ENCODE measurements at regions not wholly inside any gene's neighbourhood (a gene's known extent, or its start where the extent isn't known, plus 50 kb on each side); places are given as distances from the start of the nearest gene placed in this dataset.

DNA sequence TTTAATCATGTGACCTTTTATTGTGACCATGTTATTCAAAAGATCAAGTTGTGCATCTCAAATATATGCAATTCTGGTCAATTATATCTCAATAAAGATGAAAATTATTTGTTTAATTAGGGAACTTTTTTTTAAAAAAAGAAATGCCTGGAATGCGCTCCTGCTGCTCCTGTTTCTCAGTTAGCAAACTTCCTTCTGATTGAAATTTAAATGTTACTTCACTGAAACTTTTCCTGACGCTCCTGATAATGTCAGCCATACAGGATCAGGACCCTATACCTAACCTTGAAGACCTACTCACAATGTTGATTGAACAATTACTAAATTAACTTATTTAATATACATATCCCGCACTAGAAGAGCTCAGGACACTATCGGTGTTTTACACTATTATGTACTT lies 190.4 kb downstream of the MACC1 start:
- no CpG with 5 or more reads among the region's 4 CpGs for WGBS (ENCODE audit: extremely low coverage, insufficient read length, low lambda C conversion rate)
- no peak overlapping the region for H3K4me3 Mint-ChIP-seq
- Histone ChIP-seq H4K8ac (replicated peaks; ENCODE audit: insufficient read length, low read depth, low read length) (no peak overlapping the region), H2BK12ac (ENCODE audit: insufficient read length, low read depth, low read length) (no peak overlapping the region), H2AK5ac (ENCODE audit: insufficient read length, low read length) (no peak overlapping the region), H3K23me2 (ENCODE audit: insufficient read length, low read depth, low read length, poor library complexity, severe bottlenecking) (no peaks in the 10 kb centered on the region), H3K23ac (ENCODE audit: insufficient read length, low read depth, low read length) (no peak overlapping the region), H3K27me3 (ENCODE audit: insufficient read depth, low read length) (no peaks in the 10 kb centered on the region), H2BK5ac (ENCODE audit: insufficient read length, low read length) (no peak overlapping the region), H3K4me2 (ENCODE audit: insufficient read depth, insufficient read length, low read length) (no peak overlapping the region), H3K79me2 (ENCODE audit: insufficient read depth, low read length) (peaks cover 2% of the 10 kb centered on the region; the same call in 1 of the 2 replicates), H3K9ac (ENCODE audit: extremely low read depth, insufficient read length, low read length) (no peak overlapping the region), H3T11ph (ENCODE audit: low read length) (no peak overlapping the region), H2BK120ac (ENCODE audit: low read depth, low read length, poor library complexity, severe bottlenecking) (no peak overlapping the region), H4K20me1 (ENCODE audit: control insufficient read depth, insufficient read depth, insufficient read length) (no peaks in the 10 kb centered on the region), H3K4me1 (ENCODE audit: insufficient read depth, low read length) (peaks cover 3% of the 10 kb centered on the region; the same call in 1 of the 2 replicates), H3K27ac (ENCODE audit: insufficient read length, low read depth, low read length) (peak overlapping the region; percentile 94), H3K14ac (ENCODE audit: insufficient read depth, low read length) (no peak overlapping the region), H4K5ac (ENCODE audit: insufficient read length, low read depth, low read length) (no peak overlapping the region), H2AFZ (ENCODE audit: low read length) (no peak overlapping the region), H3K18ac (ENCODE audit: insufficient read length, low read depth, low read length) (no peak overlapping the region), H3K56ac (ENCODE audit: insufficient read length, low read depth, low read length) (no peak overlapping the region), H3K79me1 (ENCODE audit: insufficient read depth, low read depth, low read length, poor library complexity, severe bottlenecking) (no peaks in the 10 kb centered on the region), H2BK20ac (ENCODE audit: low read depth, low read length, poor library complexity, severe bottlenecking) (no peak overlapping the region), H3K4ac (ENCODE audit: low read depth, low read length) (no peak overlapping the region), H3K9me3 (ENCODE audit: control insufficient read depth, low read depth, low read length) (no peaks in the 10 kb centered on the region), H4K91ac (ENCODE audit: insufficient read length, low read depth, low read length) (no peak overlapping the region), H2BK15ac (ENCODE audit: low read depth, low read length) (no peak overlapping the region)
- DNase-seq = no peak
- peaks cover 2 to 7% of the 10 kb centered on the region in 2 experiments; a peak in 4 of 5 replicates for H3K9me3 Mint-ChIP-seq
- TF ChIP-seq, protein P1, sequence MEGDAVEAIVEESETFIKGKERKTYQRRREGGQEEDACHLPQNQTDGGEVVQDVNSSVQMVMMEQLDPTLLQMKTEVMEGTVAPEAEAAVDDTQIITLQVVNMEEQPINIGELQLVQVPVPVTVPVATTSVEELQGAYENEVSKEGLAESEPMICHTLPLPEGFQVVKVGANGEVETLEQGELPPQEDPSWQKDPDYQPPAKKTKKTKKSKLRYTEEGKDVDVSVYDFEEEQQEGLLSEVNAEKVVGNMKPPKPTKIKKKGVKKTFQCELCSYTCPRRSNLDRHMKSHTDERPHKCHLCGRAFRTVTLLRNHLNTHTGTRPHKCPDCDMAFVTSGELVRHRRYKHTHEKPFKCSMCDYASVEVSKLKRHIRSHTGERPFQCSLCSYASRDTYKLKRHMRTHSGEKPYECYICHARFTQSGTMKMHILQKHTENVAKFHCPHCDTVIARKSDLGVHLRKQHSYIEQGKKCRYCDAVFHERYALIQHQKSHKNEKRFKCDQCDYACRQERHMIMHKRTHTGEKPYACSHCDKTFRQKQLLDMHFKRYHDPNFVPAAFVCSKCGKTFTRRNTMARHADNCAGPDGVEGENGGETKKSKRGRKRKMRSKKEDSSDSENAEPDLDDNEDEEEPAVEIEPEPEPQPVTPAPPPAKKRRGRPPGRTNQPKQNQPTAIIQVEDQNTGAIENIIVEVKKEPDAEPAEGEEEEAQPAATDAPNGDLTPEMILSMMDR (conservative IDR thresholded peaks at IDR 0.05) = no peak
- no peaks in the 10 kb centered on the region for H3K27me3 Mint-ChIP-seq (ENCODE audit: low read depth)
- peak overlapping the region; percentile 12 to 96 (median 46); a peak in 5 of 7 replicates for H3K27ac Mint-ChIP-seq
- H3K36me3 Mint-ChIP-seq (ENCODE audit: insufficient read depth in 1 of 3, low read depth in 3 of 3) = peaks cover 11 to 24% (median 13%) of the 10 kb centered on the region in 3 experiments; a peak in 6 of 7 replicates
- H3K4me1 Mint-ChIP-seq = peaks cover 31 to 69% of the 10 kb centered on the region in 2 experiments
